Activated B cell treated with CpG ODN at 0.5 μM for 24 hours (primary cell): ENCODE measurements at regions not wholly inside any gene's neighbourhood (a gene's known extent, or its start where the extent isn't known, plus 50 kb on each side); places are given as distances from the start of the nearest gene placed in this dataset.

Experiments used
- ATAC-seq: fragments of 200-7000 bp; cut with Tn5 transposase; one replicate; pipeline ENCODE4 v1.10.0; 2021; ENCODE audit warnings: low read depth, mild to moderate bottlenecking, moderate library complexity
- CTCF ChIA-PET: fragments of 350-600 bp; sonication (Branson Sonifier 250); formaldehyde crosslinking; loops from one replicate; lab custom pipeline; 2021; ENCODE audit warnings: antibody characterized with exemption; lab: Charles Lee
- POLR2A ChIA-PET: fragments of 350-600 bp; sonication (Branson Sonifier 250); formaldehyde crosslinking; loops from one replicate; lab custom pipeline; 2021; ENCODE audit warnings: antibody characterized with exemption; lab: Charles Lee
- DNase-seq: peaks from one replicate; pipeline ENCODE4 v3.0.0; 2022
- H3K27ac Mint-ChIP-seq: one replicate; pipeline ENCODE4 v1.8.0; 2020; ENCODE audit warnings: mixed read lengths
- H3K27me3 Mint-ChIP-seq: one replicate; pipeline ENCODE4 v1.8.0; 2021; ENCODE audit warnings: mixed read lengths
- H3K36me3 Mint-ChIP-seq: one replicate; pipeline ENCODE4 v1.8.0; 2021; ENCODE audit warnings: low read depth, mixed read lengths
- H3K4me1 Mint-ChIP-seq: one replicate; pipeline ENCODE4 v1.8.0; 2021; ENCODE audit warnings: mixed read lengths
- H3K4me3 Mint-ChIP-seq: one replicate; pipeline ENCODE4 v1.8.0; 2020; ENCODE audit warnings: mild to moderate bottlenecking, mixed read lengths
- H3K9me3 Mint-ChIP-seq: one replicate; pipeline ENCODE4 v1.8.0; 2020; ENCODE audit warnings: mixed read lengths
- CTCF ChIP-seq: fragments of 200-600 bp; IDR thresholded peaks from one replicate; pipeline ENCODE4 v1.8.0; 2022; ENCODE audit warnings: antibody characterized with exemption, mild to moderate bottlenecking
- intact Hi-C: fragments of 100-400 bp; cut with micrococcal nuclease; formaldehyde crosslinking; loops from one replicate; pipeline ENCODE4 v1.15.1; 2024

DNA sequence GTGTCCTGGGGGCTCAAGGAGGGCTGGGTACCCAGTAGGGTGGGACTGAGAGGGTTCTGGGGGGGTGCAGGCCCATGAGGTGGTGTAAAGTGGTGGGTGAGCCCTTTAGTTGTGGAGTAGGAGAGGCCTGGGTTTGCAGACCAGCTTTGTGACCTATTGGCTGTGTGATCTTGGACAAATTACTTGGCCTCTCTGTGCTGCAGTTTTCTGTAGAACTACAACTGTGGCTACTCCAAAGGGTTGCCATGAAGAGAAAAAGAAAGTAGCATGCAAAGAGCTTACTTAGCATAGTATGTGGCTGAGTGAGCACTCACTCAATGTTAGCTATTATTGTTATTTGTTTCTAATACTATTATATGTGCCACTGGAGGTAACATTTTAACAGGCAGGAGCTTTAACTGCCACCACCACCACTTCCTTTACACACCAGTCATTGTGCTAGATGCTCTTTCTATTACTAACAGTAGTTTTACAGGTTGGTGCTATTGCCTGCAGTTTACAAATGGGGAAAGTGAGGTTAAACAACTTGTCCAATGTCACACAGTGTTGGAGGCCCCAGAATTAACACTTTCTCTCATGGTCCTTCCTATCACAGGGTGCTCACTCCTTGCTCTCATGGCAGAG is 286.8 kb downstream of the DHX35 start:
- POLR2A ChIA-PET: no interaction called here
- no peak overlapping the region for H3K27ac Mint-ChIP-seq
- CTCF ChIA-PET: no interaction called here
- ATAC-seq: no peak
- no peaks in the 10 kb centered on the region for H3K36me3 Mint-ChIP-seq
- DNase-seq: no peak
- H3K4me3 Mint-ChIP-seq: no peak overlapping the region
- intact Hi-C loops: no loop called here
- no peaks in the 10 kb centered on the region for H3K4me1 Mint-ChIP-seq
- H3K9me3 Mint-ChIP-seq: no peaks in the 10 kb centered on the region
- no peak for TF ChIP-seq CTCF
- H3K27me3 Mint-ChIP-seq: peaks cover 2% of the 10 kb centered on the region

GRCh38 chr20:39248171-39248861 is 286.2 kb downstream of the DHX35 start:
- no peak for ATAC-seq
- TF ChIP-seq CTCF: no peak
- Mint-ChIP-seq H3K27ac (no peak overlapping the region), H3K27me3 (peaks cover 4% of the 10 kb centered on the region), H3K9me3 (peaks cover 1% of the 10 kb centered on the region), H3K4me1 (no peaks in the 10 kb centered on the region), H3K36me3 (no peaks in the 10 kb centered on the region), H3K4me3 (no peak overlapping the region)
- ChIA-PET POLR2A (no interaction called here), CTCF (interaction anchor here (1.1 kb wide), 1 partner anchor 19 kb away, joined by 3 read pairs; no protein-coding TSS in a partner anchor)
- no peak for DNase-seq
- intact Hi-C loops: no loop called here

DNA sequence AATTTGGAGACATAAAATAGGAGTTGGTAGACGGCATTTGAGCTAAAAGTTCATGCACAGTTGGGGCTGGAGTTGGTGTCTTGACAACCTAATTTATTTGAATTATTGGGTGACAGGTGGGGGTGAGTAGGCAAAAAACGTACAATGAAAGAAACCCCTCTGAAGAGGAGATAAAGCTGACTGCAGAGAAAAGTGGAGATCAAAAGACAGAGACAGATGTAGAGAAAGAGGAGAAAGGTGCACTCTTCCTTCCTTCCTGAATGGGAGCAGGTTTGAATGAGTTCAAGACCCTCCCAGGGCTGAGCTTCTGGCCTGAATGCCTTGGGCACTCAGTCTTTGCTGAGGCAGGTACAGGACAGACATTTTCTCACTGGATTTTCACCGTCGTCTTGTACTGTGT is 284.3 kb downstream of the DHX35 start:
- intact Hi-C loops: no loop called here
- Mint-ChIP-seq H3K4me1 (no peaks in the 10 kb centered on the region), H3K36me3 (no peaks in the 10 kb centered on the region), H3K9me3 (peaks cover 9% of the 10 kb centered on the region), H3K27ac (no peak overlapping the region), H3K27me3 (peaks cover 4% of the 10 kb centered on the region), H3K4me3 (no peak overlapping the region)
- TF ChIP-seq CTCF: no peak
- DNase-seq (no peak), ATAC-seq (no peak)
- CTCF ChIA-PET: interaction anchor here (1.5 kb wide), 1 partner anchor 22 kb away, joined by 3 read pairs; no protein-coding TSS in a partner anchor
- POLR2A ChIA-PET: no interaction called here

GRCh38 chr20:39245685-39246311 is 283.7 kb downstream of the DHX35 start:
- TF ChIP-seq CTCF: no peak
- CTCF ChIA-PET: interaction anchor here (1.5 kb wide), 1 partner anchor 23 kb away, joined by 3 read pairs; no protein-coding TSS in a partner anchor
- H3K4me3 Mint-ChIP-seq: no peak overlapping the region
- H3K9me3 Mint-ChIP-seq: peaks cover 9% of the 10 kb centered on the region
- POLR2A ChIA-PET: no interaction called here
- H3K27ac Mint-ChIP-seq: no peak overlapping the region
- no peak for ATAC-seq
- intact Hi-C loops: no loop called here
- H3K36me3 Mint-ChIP-seq: no peaks in the 10 kb centered on the region
- H3K4me1 Mint-ChIP-seq: no peaks in the 10 kb centered on the region
- H3K27me3 Mint-ChIP-seq: peaks cover 4% of the 10 kb centered on the region
- no peak for DNase-seq

DNA sequence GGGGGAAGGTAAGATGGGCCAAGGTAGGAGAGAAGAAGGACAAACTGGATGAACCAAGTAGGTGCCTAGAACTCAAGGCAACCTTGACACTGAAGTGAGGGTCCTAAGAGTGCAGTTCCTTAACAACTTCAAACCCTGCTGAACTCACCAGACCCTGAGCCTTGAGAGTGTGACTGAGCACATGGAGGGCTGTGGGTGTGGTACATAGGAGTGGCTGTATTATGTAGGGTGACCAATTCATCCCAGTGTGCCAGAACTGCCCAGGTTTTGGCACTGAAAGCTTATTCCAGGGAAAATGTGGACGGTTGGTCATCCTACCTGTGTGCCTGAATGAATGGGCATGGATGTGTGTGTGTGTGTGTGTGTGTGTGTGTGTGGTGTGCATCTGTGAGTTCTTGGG is 281.8 kb downstream of the DHX35 start:
- CTCF ChIA-PET: no interaction called here
- Mint-ChIP-seq H3K36me3 (no peaks in the 10 kb centered on the region), H3K4me1 (no peaks in the 10 kb centered on the region), H3K9me3 (peaks cover 9% of the 10 kb centered on the region), H3K27ac (no peak overlapping the region), H3K4me3 (no peak overlapping the region), H3K27me3 (peaks cover 9% of the 10 kb centered on the region)
- intact Hi-C loops: no loop called here
- ATAC-seq (no peak), DNase-seq (no peak)
- no peak for TF ChIP-seq CTCF
- POLR2A ChIA-PET: no interaction called here
